Neural progenitor cell (in vitro differentiated cells): ENCODE measurements at regions not wholly inside any gene's neighbourhood (a gene's known extent, or its start where the extent isn't known, plus 50 kb on each side); places are given as distances from the start of the nearest gene placed in this dataset.

Experiments
- DNase-seq: peaks from one replicate; pipeline ENCODE4 v3.0.0-alpha.2; 2016; ENCODE audit warnings: low spot score
- H2AFZ ChIP-seq: fragments of 200-600 bp; sonication (generic); replicated peaks from 2 replicates; pipeline ENCODE4 v1.6.1; 2016; ENCODE audit warnings: antibody characterized with exemption
- H3F3A ChIP-seq: fragments of 200-600 bp; sonication (generic); 2 replicates; pipeline ENCODE4 v1.6.1; 2016; ENCODE audit warnings: antibody characterized with exemption, low read depth
- H3K27ac ChIP-seq: fragments of 200-600 bp; sonication (generic); 2 replicates; pipeline ENCODE4 v1.5.1; 2016; ENCODE audit warnings: mild to moderate bottlenecking
- H3K27me3 ChIP-seq: fragments of 200-600 bp; sonication (generic); 2 replicates; pipeline ENCODE4 v1.6.1; 2016; ENCODE audit warnings: mild to moderate bottlenecking, moderate library complexity
- H3K36me3 ChIP-seq: fragments of 200-600 bp; sonication (generic); 2 replicates; pipeline ENCODE4 v1.5.1; 2016
- H3K4me1 ChIP-seq: fragments of 200-600 bp; sonication (generic); 2 replicates; pipeline ENCODE4 v1.6.1; 2016; ENCODE audit warnings: mixed run types
- H3K4me2 ChIP-seq: fragments of 200-600 bp; sonication (generic); 2 replicates; pipeline ENCODE4 v1.6.1; 2016
- H3K4me3 ChIP-seq: fragments of 200-600 bp; sonication (generic); 2 replicates; pipeline ENCODE4 v1.5.1; 2016
- H3K79me2 ChIP-seq: fragments of 200-600 bp; sonication (generic); 2 replicates; pipeline ENCODE4 v1.6.1; 2016; ENCODE audit warnings: low read depth
- H3K9ac ChIP-seq: fragments of 200-600 bp; sonication (generic); 2 replicates; pipeline ENCODE4 v1.6.1; 2016
- H3K9me3 ChIP-seq: fragments of 200-600 bp; sonication (generic); 2 replicates; pipeline ENCODE4 v1.5.1; 2016; ENCODE audit warnings: low read depth
- H4K20me1 ChIP-seq: fragments of 200-600 bp; sonication (generic); 2 replicates; pipeline ENCODE4 v1.6.1; 2016; ENCODE audit warnings: low read depth
- H3K27ac Mint-ChIP-seq: 3 replicates; pipeline ENCODE4 v1.8.0; 2021; ENCODE audit warnings: mixed read lengths
- H3K27me3 Mint-ChIP-seq: 2 replicates; pipeline ENCODE4 v1.8.0; 2022; ENCODE audit warnings: low read depth, mild to moderate bottlenecking, inconsistent platforms, moderate library complexity, mixed read lengths; ENCODE audit not compliant: insufficient read depth
- H3K36me3 Mint-ChIP-seq: 3 replicates; pipeline ENCODE4 v1.8.0; 2021; ENCODE audit warnings: mixed read lengths
- H3K4me1 Mint-ChIP-seq: 3 replicates; pipeline ENCODE4 v1.8.0; 2021; ENCODE audit warnings: mixed read lengths
- H3K4me3 Mint-ChIP-seq: 3 replicates; pipeline ENCODE4 v1.8.0; 2021; ENCODE audit warnings: mild to moderate bottlenecking, moderate library complexity, mixed read lengths
- H3K9me3 Mint-ChIP-seq: 3 replicates; pipeline ENCODE4 v1.8.0; 2020; ENCODE audit warnings: mixed read lengths
- EZH2 ChIP-seq: fragments of 200-600 bp; sonication (generic); IDR thresholded peaks from 2 replicates; pipeline ENCODE4 v1.6.1; 2017; ENCODE audit warnings: antibody characterized with exemption, mild to moderate bottlenecking, moderate library complexity
- EZH2phosphoT487 ChIP-seq: fragments of 200-600 bp; sonication (generic); IDR thresholded peaks from 2 replicates; pipeline ENCODE4 v1.6.1; 2017; ENCODE audit warnings: antibody characterized with exemption
- TF ChIP-seq, protein P1 (sequence below): fragments of 200-600 bp; sonication (generic); IDR thresholded peaks from 2 replicates; pipeline ENCODE4 v1.5.1; 2017; ENCODE audit warnings: antibody characterized with exemption, mild to moderate bottlenecking

- Histone ChIP-seq H3K4me1 (peaks cover 9% of the 10 kb centered on the region), H3F3A (no peaks in the 10 kb centered on the region), H3K9me3 (no peaks in the 10 kb centered on the region), H3K9ac (no peak overlapping the region), H3K27me3 (no peaks in the 10 kb centered on the region), H4K20me1 (no peaks in the 10 kb centered on the region), H2AFZ (peak overlapping the region; percentile 15), H3K4me3 (no peak overlapping the region), H3K27ac (no peak overlapping the region), H3K79me2 (no peaks in the 10 kb centered on the region), H3K4me2 (no peak overlapping the region), H3K36me3 (no peaks in the 10 kb centered on the region)
- no peak overlapping the region for H3K4me3 Mint-ChIP-seq
- H3K27me3 Mint-ChIP-seq: no peaks in the 10 kb centered on the region
- no peaks in the 10 kb centered on the region for H3K36me3 Mint-ChIP-seq
- no peak for TF ChIP-seq EZH2phosphoT487
- TF ChIP-seq EZH2: no peak
- TF ChIP-seq, protein P1, sequence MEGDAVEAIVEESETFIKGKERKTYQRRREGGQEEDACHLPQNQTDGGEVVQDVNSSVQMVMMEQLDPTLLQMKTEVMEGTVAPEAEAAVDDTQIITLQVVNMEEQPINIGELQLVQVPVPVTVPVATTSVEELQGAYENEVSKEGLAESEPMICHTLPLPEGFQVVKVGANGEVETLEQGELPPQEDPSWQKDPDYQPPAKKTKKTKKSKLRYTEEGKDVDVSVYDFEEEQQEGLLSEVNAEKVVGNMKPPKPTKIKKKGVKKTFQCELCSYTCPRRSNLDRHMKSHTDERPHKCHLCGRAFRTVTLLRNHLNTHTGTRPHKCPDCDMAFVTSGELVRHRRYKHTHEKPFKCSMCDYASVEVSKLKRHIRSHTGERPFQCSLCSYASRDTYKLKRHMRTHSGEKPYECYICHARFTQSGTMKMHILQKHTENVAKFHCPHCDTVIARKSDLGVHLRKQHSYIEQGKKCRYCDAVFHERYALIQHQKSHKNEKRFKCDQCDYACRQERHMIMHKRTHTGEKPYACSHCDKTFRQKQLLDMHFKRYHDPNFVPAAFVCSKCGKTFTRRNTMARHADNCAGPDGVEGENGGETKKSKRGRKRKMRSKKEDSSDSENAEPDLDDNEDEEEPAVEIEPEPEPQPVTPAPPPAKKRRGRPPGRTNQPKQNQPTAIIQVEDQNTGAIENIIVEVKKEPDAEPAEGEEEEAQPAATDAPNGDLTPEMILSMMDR: no peak
- H3K27ac Mint-ChIP-seq: no peak overlapping the region
- H3K4me1 Mint-ChIP-seq: peaks cover 5% of the 10 kb centered on the region
- DNase-seq: no peak
- no peaks in the 10 kb centered on the region for H3K9me3 Mint-ChIP-seq
Observed at GRCh38 chr11:101336155-101336554, 206.5 kb upstream of the PGR start.

GRCh38 chr11:101334581-101334980 lies 205.0 kb upstream of the PGR start:
- Mint-ChIP-seq H3K4me3 (no peak overlapping the region), H3K36me3 (no peaks in the 10 kb centered on the region), H3K27ac (no peak overlapping the region), H3K27me3 (no peaks in the 10 kb centered on the region), H3K9me3 (no peaks in the 10 kb centered on the region), H3K4me1 (peaks cover 5% of the 10 kb centered on the region)
- Histone ChIP-seq H3K27ac (no peak overlapping the region), H3K79me2 (no peaks in the 10 kb centered on the region), H3K4me1 (peaks cover 9% of the 10 kb centered on the region), H3K9ac (no peak overlapping the region), H3K36me3 (no peaks in the 10 kb centered on the region), H3K27me3 (no peaks in the 10 kb centered on the region), H3F3A (no peaks in the 10 kb centered on the region), H3K4me2 (no peak overlapping the region), H2AFZ (peak overlapping the region; percentile 45), H3K9me3 (no peaks in the 10 kb centered on the region), H3K4me3 (no peak overlapping the region), H4K20me1 (no peaks in the 10 kb centered on the region)
- TF ChIP-seq EZH2 (no peak), EZH2phosphoT487 (no peak)
- TF ChIP-seq, protein P1: no peak
- no peak for DNase-seq

DNA sequence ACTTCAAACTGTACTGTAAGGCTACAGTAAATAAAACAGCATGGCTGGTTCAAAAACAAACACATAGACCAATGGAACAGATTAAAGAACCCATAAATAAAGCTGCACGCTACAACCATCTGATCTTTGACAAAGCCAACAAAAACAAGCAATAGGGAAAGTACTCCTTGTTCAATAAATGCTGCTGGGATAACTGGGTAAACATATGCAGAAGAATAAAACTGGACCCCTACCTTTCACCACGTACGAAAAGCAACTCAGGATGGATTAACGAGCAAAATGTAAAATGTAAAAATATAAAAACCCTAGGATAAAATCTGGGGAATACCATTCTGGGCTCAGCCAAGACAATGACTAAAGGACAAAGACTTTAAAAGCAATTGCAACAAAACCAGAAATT lies 201.8 kb upstream of the PGR start:
- Histone ChIP-seq H3K27me3 (no peaks in the 10 kb centered on the region), H4K20me1 (no peaks in the 10 kb centered on the region), H3F3A (no peaks in the 10 kb centered on the region), H3K9me3 (no peaks in the 10 kb centered on the region), H3K36me3 (no peaks in the 10 kb centered on the region), H3K4me1 (peaks cover under 1% of the 10 kb centered on the region), H3K4me3 (no peak overlapping the region), H3K27ac (no peak overlapping the region), H3K79me2 (no peaks in the 10 kb centered on the region), H2AFZ (no peak overlapping the region), H3K4me2 (no peak overlapping the region), H3K9ac (no peak overlapping the region)
- Mint-ChIP-seq H3K4me1 (no peaks in the 10 kb centered on the region), H3K27me3 (no peaks in the 10 kb centered on the region), H3K36me3 (no peaks in the 10 kb centered on the region), H3K9me3 (no peaks in the 10 kb centered on the region), H3K27ac (no peak overlapping the region), H3K4me3 (no peak overlapping the region)
- no peak for DNase-seq
- TF ChIP-seq EZH2: no peak
- TF ChIP-seq, protein P1: no peak
- no peak for TF ChIP-seq EZH2phosphoT487
